ENCODE measurements at regions not wholly inside any gene's neighbourhood (a gene's known extent, or its start where the extent isn't known, plus 50 kb on each side); places are given as distances from the start of the nearest gene placed in this dataset.
"Not testable (repeated sequence)": the region's sequence is repeated elsewhere in the genome, so short reads cannot be mapped to it uniquely, and the experiment has no call there.

- DNase-seq (ENCODE audit: low read depth in 2 of 2); H3K4me3 ChIP-seq (replicated peaks in 1 of 2; ENCODE audit: low read depth in 2 of 2, low read length in 2 of 2): not testable (repeated sequence)
These were observed 110.3 kb downstream of the NPIPB11 start for GRCh38 chr16:29296176-29296575.

GRCh38 chr16:29294951-29295795 is 111.3 kb downstream of the NPIPB11 start:
- not testable (repeated sequence) for DNase-seq (ENCODE audit: low read depth in 2 of 2); H3K4me3 ChIP-seq (replicated peaks in 1 of 2; ENCODE audit: low read depth in 2 of 2, low read length in 2 of 2)

GRCh38 chr16:29294400-29294933 is 112.0 kb downstream of the NPIPB11 start:
- not testable (repeated sequence) for DNase-seq (ENCODE audit: low read depth in 2 of 2); H3K4me3 ChIP-seq (replicated peaks in 1 of 2; ENCODE audit: low read depth in 2 of 2, low read length in 2 of 2)

- not testable (repeated sequence) for DNase-seq (ENCODE audit: low read depth in 2 of 2); H3K4me3 ChIP-seq (replicated peaks in 1 of 2; ENCODE audit: low read depth in 2 of 2, low read length in 2 of 2)
These were observed 113.0 kb downstream of the NPIPB11 start for GRCh38 chr16:29293545-29293944.

GRCh38 chr16:29292952-29293471 is 113.5 kb downstream of the NPIPB11 start:
- DNase-seq (ENCODE audit: low read depth in 2 of 2); H3K4me3 ChIP-seq (replicated peaks in 1 of 2; ENCODE audit: low read depth in 2 of 2, low read length in 2 of 2): not testable (repeated sequence)

- H3K4me3 ChIP-seq (replicated peaks in 1 of 2; ENCODE audit: low read depth in 2 of 2, low read length in 2 of 2); DNase-seq (ENCODE audit: low read depth in 2 of 2): not testable (repeated sequence)
These were observed 114.9 kb downstream of the NPIPB11 start for GRCh38 chr16:29291329-29292271.

GRCh38 chr16:29290631-29291247 is 115.8 kb downstream of the NPIPB11 start:
- DNase-seq (ENCODE audit: low read depth in 2 of 2), result peak; percentile 95 to 96
- no peak for TF ChIP-seq CTCF (IDR thresholded peaks at IDR 0.05; ENCODE audit: low read depth, low read length)
- H3K4me3 ChIP-seq (replicated peaks in 1 of 2; ENCODE audit: low read depth in 2 of 2, low read length in 2 of 2), result no peak overlapping the region

GRCh38 chr16:29289516-29290239 is 116.8 kb downstream of the NPIPB11 start:
- not testable (repeated sequence) for DNase-seq (ENCODE audit: low read depth in 2 of 2); H3K4me3 ChIP-seq (replicated peaks in 1 of 2; ENCODE audit: low read depth in 2 of 2, low read length in 2 of 2)

- DNase-seq (ENCODE audit: low read depth in 2 of 2), result peak in 1 of 2 donors; percentile 49
- H3K4me3 ChIP-seq (replicated peaks in 1 of 2; ENCODE audit: low read depth in 2 of 2, low read length in 2 of 2), result not testable (repeated sequence)
These were observed 117.6 kb downstream of the NPIPB11 start for GRCh38 chr16:29288711-29289474.

- H3K4me3 ChIP-seq (replicated peaks in 1 of 2; ENCODE audit: low read depth in 2 of 2, low read length in 2 of 2), result not testable (repeated sequence)
- DNase-seq (ENCODE audit: low read depth in 2 of 2), result peak in 1 of 2 donors; percentile 46
These were observed 118.5 kb downstream of the NPIPB11 start for GRCh38 chr16:29287871-29288535.

GRCh38 chr16:29287246-29287645 is 119.3 kb downstream of the NPIPB11 start:
- DNase-seq (ENCODE audit: low read depth in 2 of 2); H3K4me3 ChIP-seq (replicated peaks in 1 of 2; ENCODE audit: low read depth in 2 of 2, low read length in 2 of 2): not testable (repeated sequence)

- H3K4me3 ChIP-seq (replicated peaks in 1 of 2; ENCODE audit: low read depth in 2 of 2, low read length in 2 of 2); DNase-seq (ENCODE audit: low read depth in 2 of 2): not testable (repeated sequence)
These were observed 119.7 kb downstream of the NPIPB11 start for GRCh38 chr16:29286796-29287195.

GRCh38 chr16:29286161-29286560 is 120.3 kb downstream of the NPIPB11 start:
- H3K4me3 ChIP-seq (replicated peaks in 1 of 2; ENCODE audit: low read depth in 2 of 2, low read length in 2 of 2); DNase-seq (ENCODE audit: low read depth in 2 of 2): not testable (repeated sequence)

- H3K4me3 ChIP-seq (replicated peaks in 1 of 2; ENCODE audit: low read depth in 2 of 2, low read length in 2 of 2); DNase-seq (ENCODE audit: low read depth in 2 of 2): not testable (repeated sequence)
These were observed 121.2 kb downstream of the NPIPB11 start for GRCh38 chr16:29285151-29285885.
